GM19395 (cell line): ENCODE measurements at regions not wholly inside any gene's neighbourhood (a gene's known extent, or its start where the extent isn't known, plus 50 kb on each side); places are given as distances from the start of the nearest gene placed in this dataset.
"Not testable (repeated sequence)": the region's sequence is repeated elsewhere in the genome, so short reads cannot be mapped to it uniquely, and the experiment has no call there.

ENCODE experiments used
- ATAC-seq: cut with Tn5 transposase; IDR thresholded peaks from one replicate; pipeline ENCODE4 v1.9.1; 2021; ENCODE audit warnings: mild to moderate bottlenecking, moderate library complexity; ENCODE audit not compliant: unreplicated experiment

- ATAC-seq: no peak
These were observed 94.0 kb upstream of the TBL1X start for GRCh38 chrX:9370893-9371292.

GRCh38 chrX:9372866-9373265 lies 92.0 kb upstream of the TBL1X start:
- no peak for ATAC-seq

GRCh38 chrX:9373789-9374188 lies 91.1 kb upstream of the TBL1X start:
- ATAC-seq: no peak

GRCh38 chrX:9374555-9374954 lies 90.3 kb upstream of the TBL1X start:
- ATAC-seq: no peak

GRCh38 chrX:9376111-9376510 lies 88.7 kb upstream of the TBL1X start:
- ATAC-seq: no peak

GRCh38 chrX:9377216-9377615 lies 87.6 kb upstream of the TBL1X start:
- ATAC-seq: not testable (repeated sequence)

- ATAC-seq: no peak
These were observed 85.7 kb upstream of the TBL1X start for GRCh38 chrX:9378980-9379696.

GRCh38 chrX:9379697-9380551 lies 84.9 kb upstream of the TBL1X start:
- ATAC-seq: no peak

- no peak for ATAC-seq
These were observed 81.2 kb upstream of the TBL1X start for GRCh38 chrX:9383655-9384054.

- ATAC-seq: no peak
These were observed 76.4 kb upstream of the TBL1X start for GRCh38 chrX:9388450-9388849.

GRCh38 chrX:9390121-9390520 lies 74.7 kb upstream of the TBL1X start:
- no peak for ATAC-seq

GRCh38 chrX:9390693-9391368 lies 74.0 kb upstream of the TBL1X start:
- no peak for ATAC-seq

GRCh38 chrX:9392445-9392844 lies 72.4 kb upstream of the TBL1X start:
- ATAC-seq: no peak

- ATAC-seq: no peak
These were observed 71.3 kb upstream of the TBL1X start for GRCh38 chrX:9393571-9393970.

- no peak for ATAC-seq
These were observed 70.6 kb upstream of the TBL1X start for GRCh38 chrX:9394212-9394611.

GRCh38 chrX:9396930-9397329 lies 67.9 kb upstream of the TBL1X start:
- no peak for ATAC-seq

GRCh38 chrX:9401051-9401450 lies 63.8 kb upstream of the TBL1X start:
- ATAC-seq: no peak

GRCh38 chrX:9403374-9403773 lies 61.5 kb upstream of the TBL1X start:
- ATAC-seq: no peak

GRCh38 chrX:9405635-9406034 lies 59.2 kb upstream of the TBL1X start:
- ATAC-seq: not testable (repeated sequence)

GRCh38 chrX:9410889-9411288 lies 54.0 kb upstream of the TBL1X start:
- not testable (repeated sequence) for ATAC-seq

GRCh38 chrX:9411682-9412081 lies 53.2 kb upstream of the TBL1X start:
- not testable (repeated sequence) for ATAC-seq

- no peak for ATAC-seq
These were observed 50.4 kb upstream of the TBL1X start for GRCh38 chrX:9414416-9414815.
